Left ventricle myocardium inferior (tissue), 1 donor: ENCODE measurements at regions not wholly inside any gene's neighbourhood (a gene's known extent, or its start where the extent isn't known, plus 50 kb on each side); places are given as distances from the start of the nearest gene placed in this dataset.

Source experiments
- DNase-seq: peaks from one replicate; pipeline ENCODE4 v3.0.0-alpha.2; 2020
- H3K27ac ChIP-seq: fragments of 200-600 bp; replicated peaks from 2 replicates; pipeline ENCODE4 v1.8.0; 2021
- H3K27me3 ChIP-seq: fragments of 200-600 bp; 2 replicates; pipeline ENCODE4 v1.8.0; 2021; ENCODE audit warnings: low read depth
- H3K36me3 ChIP-seq: fragments of 200-600 bp; 2 replicates; pipeline ENCODE4 v1.8.0; 2021
- H3K4me1 ChIP-seq: fragments of 200-600 bp; 2 replicates; pipeline ENCODE4 v1.8.0; 2021
- H3K4me3 ChIP-seq: fragments of 200-600 bp; 2 replicates; pipeline ENCODE4 v1.8.0; 2021; ENCODE audit warnings: mild to moderate bottlenecking, moderate library complexity
- H3K9me3 ChIP-seq: fragments of 200-600 bp; replicated peaks from 2 replicates; pipeline ENCODE4 v1.8.0; 2021
- CTCF ChIP-seq: fragments of 200-600 bp; IDR thresholded peaks from 2 replicates; pipeline ENCODE4 v1.8.0; 2021; ENCODE audit warnings: antibody characterized with exemption, mild to moderate bottlenecking, borderline replicate concordance
- intact Hi-C: fragments of 100-400 bp; cut with micrococcal nuclease; formaldehyde crosslinking; loops from one replicate; pipeline ENCODE4 v1.11.0; 2022
- donor health status: DM: no; HTN: yes; CAD: no; lungs with severe emphysema.

- intact Hi-C loops = no loop called here
- no peak overlapping the region for H3K4me3 ChIP-seq
- H3K4me1 ChIP-seq = no peaks in the 10 kb centered on the region
- no peaks in the 10 kb centered on the region for H3K9me3 ChIP-seq
- no peak overlapping the region for H3K27ac ChIP-seq
- no peaks in the 10 kb centered on the region for H3K36me3 ChIP-seq
- peaks cover 17% of the 10 kb centered on the region for H3K27me3 ChIP-seq
- no peak for DNase-seq
- no peak for TF ChIP-seq CTCF
Measured at GRCh38 chr11:116124922-116125714, 620.9 kb upstream of the CADM1 start.

GRCh38 chr11:116123739-116124138 is 619.5 kb upstream of the CADM1 start:
- H3K27ac ChIP-seq = no peak overlapping the region
- no peaks in the 10 kb centered on the region for H3K9me3 ChIP-seq
- no peaks in the 10 kb centered on the region for H3K4me1 ChIP-seq
- TF ChIP-seq CTCF = no peak
- intact Hi-C loops = no loop called here
- no peak for DNase-seq
- no peaks in the 10 kb centered on the region for H3K36me3 ChIP-seq
- H3K27me3 ChIP-seq = peaks cover 17% of the 10 kb centered on the region
- no peak overlapping the region for H3K4me3 ChIP-seq

- no peak overlapping the region for H3K4me3 ChIP-seq
- H3K36me3 ChIP-seq = no peaks in the 10 kb centered on the region
- intact Hi-C loops = no loop called here
- no peaks in the 10 kb centered on the region for H3K4me1 ChIP-seq
- no peak for DNase-seq
- no peaks in the 10 kb centered on the region for H3K9me3 ChIP-seq
- TF ChIP-seq CTCF = no peak
- peaks cover 20% of the 10 kb centered on the region for H3K27me3 ChIP-seq
- no peak overlapping the region for H3K27ac ChIP-seq
Measured at GRCh38 chr11:116122697-116123472, 618.7 kb upstream of the CADM1 start.

- no peaks in the 10 kb centered on the region for H3K4me1 ChIP-seq
- no peaks in the 10 kb centered on the region for H3K36me3 ChIP-seq
- H3K27me3 ChIP-seq = peaks cover 10% of the 10 kb centered on the region
- intact Hi-C loops = no loop called here
- H3K9me3 ChIP-seq = peaks cover 1% of the 10 kb centered on the region
- DNase-seq = no peak
- H3K4me3 ChIP-seq = no peak overlapping the region
- no peak for TF ChIP-seq CTCF
- no peak overlapping the region for H3K27ac ChIP-seq
Measured at GRCh38 chr11:116119158-116119557, 614.9 kb upstream of the CADM1 start.

GRCh38 chr11:116118138-116118470 is 613.9 kb upstream of the CADM1 start:
- intact Hi-C loops = no loop called here
- Histone ChIP-seq H3K9me3 (peaks cover 12% of the 10 kb centered on the region), H3K4me1 (no peaks in the 10 kb centered on the region), H3K27me3 (peaks cover 10% of the 10 kb centered on the region), H3K36me3 (no peaks in the 10 kb centered on the region), H3K4me3 (no peak overlapping the region), H3K27ac (no peak overlapping the region)
- DNase-seq = no peak
- no peak for TF ChIP-seq CTCF
